Memory B cell (primary cell): ENCODE measurements at regions not wholly inside any gene's neighbourhood (a gene's known extent, or its start where the extent isn't known, plus 50 kb on each side); places are given as distances from the start of the nearest gene placed in this dataset.

Source experiments
- ATAC-seq: fragments of 150-1000 bp; cut with Tn5 transposase; 2 replicates; pipeline ENCODE4 v1.10.0; 2021; ENCODE audit warnings: low read depth, mild to moderate bottlenecking, moderate library complexity
- DNase-seq, 2 donors: peaks; one replicate each; pipeline ENCODE4 v3.0.0; 2022; ENCODE audit warnings: low spot score in 2 of 2
- H3K27ac Mint-ChIP-seq: one replicate; pipeline ENCODE4 v1.8.0; 2022; ENCODE audit warnings: mild to moderate bottlenecking, moderate library complexity, mixed read lengths
- H3K27me3 Mint-ChIP-seq: one replicate; pipeline ENCODE4 v1.8.0; 2022; ENCODE audit warnings: mixed read lengths
- H3K36me3 Mint-ChIP-seq: one replicate; pipeline ENCODE4 v1.8.0; 2022; ENCODE audit warnings: mild to moderate bottlenecking, mixed read lengths
- H3K4me1 Mint-ChIP-seq: one replicate; pipeline ENCODE4 v1.8.0; 2022; ENCODE audit warnings: mixed read lengths
- H3K4me3 Mint-ChIP-seq: one replicate; pipeline ENCODE4 v1.8.0; 2022; ENCODE audit warnings: mild to moderate bottlenecking, moderate library complexity, mixed read lengths
- H3K9me3 Mint-ChIP-seq: one replicate; pipeline ENCODE4 v1.8.0; 2022; ENCODE audit warnings: mixed read lengths

DNA sequence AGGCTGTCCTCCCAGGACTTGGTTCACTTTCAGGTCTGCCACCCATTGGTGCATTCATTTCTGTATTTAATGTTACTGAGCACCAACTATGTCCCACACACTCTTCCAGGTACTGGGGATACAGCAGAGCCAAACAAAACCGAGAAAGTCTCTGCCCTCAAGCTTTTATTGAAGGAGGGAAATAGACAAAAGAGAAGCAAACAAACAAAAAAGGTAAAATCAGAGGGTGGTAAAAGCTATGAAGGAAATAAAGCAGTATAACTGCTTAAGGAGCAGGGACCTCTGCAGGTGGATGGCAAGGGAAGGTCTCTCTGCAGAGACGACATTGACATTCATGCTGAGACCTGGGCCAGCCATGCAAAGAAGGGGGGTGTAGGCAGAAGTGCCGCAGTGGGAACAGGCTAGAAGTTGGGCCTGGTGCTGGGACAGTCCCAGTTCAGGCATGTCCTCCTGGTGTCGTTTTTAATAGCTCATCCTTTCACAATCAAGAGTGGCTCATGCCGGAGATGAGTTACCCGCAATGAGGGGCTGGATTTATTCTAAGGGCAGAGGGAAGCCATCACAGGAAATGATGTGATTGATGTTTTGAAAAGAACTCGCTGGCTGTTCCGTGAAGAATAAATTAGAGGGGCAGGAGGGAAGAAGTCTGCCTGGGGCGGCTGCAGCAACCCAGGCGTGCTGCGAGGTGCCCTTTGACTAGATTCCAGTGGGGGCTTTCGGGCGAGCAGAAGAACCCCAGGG lies 72.8 kb downstream of the IRF2BPL start:
- no peaks in the 10 kb centered on the region for H3K27me3 Mint-ChIP-seq
- peak overlapping the region; percentile 89 for H3K4me3 Mint-ChIP-seq
- peaks cover 33% of the 10 kb centered on the region for H3K4me1 Mint-ChIP-seq
- H3K9me3 Mint-ChIP-seq = no peaks in the 10 kb centered on the region
- ATAC-seq = peak; percentile 46
- peak in 1 of 2 donors; percentile 38 for DNase-seq
- peak overlapping the region; percentile 99 for H3K27ac Mint-ChIP-seq
- H3K36me3 Mint-ChIP-seq = no peaks in the 10 kb centered on the region

DNA sequence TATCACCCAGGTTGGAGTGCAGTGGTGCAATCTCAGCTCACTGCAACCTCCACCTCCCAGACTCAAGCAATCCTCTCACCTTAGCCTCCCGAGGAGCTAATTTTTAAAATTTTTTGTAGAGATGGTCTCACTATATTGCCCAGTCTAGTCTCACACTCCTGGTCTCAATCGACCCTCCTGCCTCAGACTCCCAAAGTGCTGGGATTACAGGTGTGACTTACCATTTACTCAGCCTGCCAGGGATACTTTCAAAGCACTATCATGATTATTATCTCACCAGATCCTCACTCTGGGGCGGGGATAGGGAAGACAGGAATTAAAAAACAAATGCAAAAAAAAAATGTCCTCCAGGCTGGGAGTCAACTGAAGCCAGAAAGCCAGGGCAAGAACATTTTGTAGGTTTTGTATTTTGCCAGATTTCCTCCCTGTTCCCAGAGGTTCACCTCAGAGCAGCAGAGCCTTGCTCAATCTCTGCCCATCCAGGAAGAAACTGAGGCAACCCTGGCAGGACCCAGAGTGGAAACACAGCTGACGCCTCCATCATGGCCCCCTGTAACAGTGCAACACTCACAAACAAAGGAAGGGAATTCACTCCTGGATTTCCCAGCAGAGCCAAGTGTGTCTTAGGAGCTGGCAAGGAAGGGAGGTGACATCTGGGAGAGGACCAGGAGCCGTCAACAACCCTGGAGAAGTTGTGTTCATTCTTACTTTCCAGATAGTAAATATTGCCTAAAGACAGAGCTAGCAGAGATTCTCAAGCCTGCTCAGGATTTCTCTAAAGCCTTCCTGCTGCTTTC lies 73.9 kb downstream of the IRF2BPL start:
- Mint-ChIP-seq H3K27ac (peak overlapping the region; percentile 53), H3K9me3 (no peaks in the 10 kb centered on the region), H3K4me3 (peak overlapping the region; percentile 27), H3K36me3 (no peaks in the 10 kb centered on the region), H3K27me3 (no peaks in the 10 kb centered on the region), H3K4me1 (peaks cover 29% of the 10 kb centered on the region)
- ATAC-seq (no peak), DNase-seq (no peak)

DNA sequence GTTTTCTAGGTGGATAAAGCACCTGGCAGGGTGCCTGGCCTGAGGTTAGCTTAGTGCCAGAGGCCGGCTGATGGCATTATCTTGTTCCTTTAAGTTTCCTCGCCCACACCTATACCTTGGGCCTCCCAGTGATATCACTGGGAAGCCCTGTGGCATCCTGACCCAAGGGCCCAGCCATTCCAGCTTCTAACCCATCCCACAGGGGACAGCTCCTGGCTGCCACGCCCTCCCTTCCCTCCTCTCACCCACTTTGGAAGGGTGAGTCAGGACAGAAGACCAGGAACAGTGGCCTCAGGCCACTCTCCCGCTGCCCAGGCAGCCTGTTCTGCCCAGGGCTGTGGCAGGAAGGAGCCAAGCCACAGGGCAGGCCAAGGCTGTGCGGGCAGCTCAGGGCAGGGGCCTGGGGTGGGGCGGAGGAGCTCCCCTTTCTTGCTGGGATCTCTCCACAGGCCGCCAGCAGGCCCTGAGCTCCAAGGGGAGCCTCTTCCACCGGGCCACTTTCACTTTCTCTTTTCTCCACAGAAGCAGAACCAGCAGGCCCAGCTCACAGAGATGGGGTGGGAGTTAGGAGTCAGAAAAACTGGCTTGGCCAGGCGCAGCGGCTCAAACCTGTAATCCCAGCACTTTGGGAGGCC lies 75.1 kb downstream of the IRF2BPL start:
- no peaks in the 10 kb centered on the region for H3K9me3 Mint-ChIP-seq
- peak overlapping the region; percentile 53 for H3K4me3 Mint-ChIP-seq
- H3K27me3 Mint-ChIP-seq = no peaks in the 10 kb centered on the region
- H3K27ac Mint-ChIP-seq = peak overlapping the region; percentile 89
- ATAC-seq (peak; percentile 40), DNase-seq (peak; percentile 45 to 47)
- no peaks in the 10 kb centered on the region for H3K36me3 Mint-ChIP-seq
- H3K4me1 Mint-ChIP-seq = peaks cover 22% of the 10 kb centered on the region

DNA sequence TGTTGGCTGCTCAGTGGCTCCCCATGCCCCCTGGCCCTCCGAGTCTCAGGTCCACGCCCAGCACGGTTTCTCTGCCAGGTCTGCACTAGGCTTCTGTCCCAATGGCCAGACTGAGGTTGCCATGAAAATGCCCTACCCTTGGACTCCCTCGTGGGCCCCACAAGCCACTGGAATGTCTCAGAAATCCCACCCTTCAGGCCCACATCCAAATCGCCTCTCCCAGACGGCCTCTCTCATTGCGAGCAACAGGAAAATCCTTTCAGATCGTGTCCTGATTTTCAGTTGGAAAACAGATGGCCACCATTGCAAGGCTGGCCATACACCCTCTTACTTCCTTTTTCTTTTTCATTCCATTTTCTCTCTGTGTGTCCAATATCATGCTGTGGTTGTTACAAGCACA lies 77.3 kb downstream of the IRF2BPL start:
- Mint-ChIP-seq H3K27me3 (no peaks in the 10 kb centered on the region), H3K36me3 (no peaks in the 10 kb centered on the region), H3K27ac (no peak overlapping the region), H3K4me3 (no peak overlapping the region), H3K9me3 (no peaks in the 10 kb centered on the region), H3K4me1 (peaks cover 20% of the 10 kb centered on the region)
- ATAC-seq (no peak), DNase-seq (no peak)

DNA sequence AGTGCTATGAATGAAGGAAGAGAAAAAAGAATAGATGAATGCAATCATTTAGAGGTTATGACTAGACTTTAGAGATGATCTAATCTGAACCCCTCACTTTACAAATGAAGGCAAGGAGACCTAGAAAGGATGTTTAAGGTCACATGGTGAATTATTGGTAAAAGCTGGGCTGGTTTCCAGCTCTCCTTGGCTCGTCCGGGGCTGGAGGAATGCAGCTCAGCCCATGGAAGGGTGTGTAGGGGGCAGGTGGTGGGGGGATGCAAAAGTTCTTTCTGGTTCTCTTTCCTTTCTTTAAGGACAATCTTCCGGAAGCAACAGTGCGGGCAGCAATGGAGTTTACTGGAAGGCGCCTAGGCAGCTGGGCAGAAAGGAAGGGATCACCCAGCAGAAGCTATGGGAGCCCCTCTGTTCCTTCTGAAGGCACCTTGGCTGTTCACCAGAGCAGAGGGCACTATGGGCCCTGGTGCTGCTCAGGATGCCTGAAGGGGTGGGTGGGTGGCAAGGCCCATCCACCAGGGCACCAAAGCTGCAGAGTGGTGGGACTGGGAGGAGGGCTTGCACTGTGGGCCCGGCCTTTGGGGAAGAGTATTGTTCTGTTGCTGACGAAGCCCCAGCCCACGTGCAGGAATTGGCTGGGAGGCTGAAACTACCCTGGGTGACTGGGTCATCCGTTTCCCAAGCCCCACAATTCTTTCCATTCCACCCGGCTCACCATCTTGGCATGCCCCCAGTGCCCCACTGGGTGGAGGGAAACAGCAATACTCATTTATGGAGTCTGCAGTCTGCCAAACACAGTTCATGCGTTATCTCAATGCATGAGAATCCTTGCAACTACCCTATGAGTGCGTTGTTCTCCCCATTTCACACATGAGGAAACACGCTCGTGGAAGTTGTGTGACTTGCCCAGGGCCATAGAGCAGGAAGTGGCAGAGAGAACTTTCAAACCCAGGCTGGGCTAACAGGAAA lies 78.2 kb downstream of the IRF2BPL start:
- H3K36me3 Mint-ChIP-seq = no peaks in the 10 kb centered on the region
- peaks cover 13% of the 10 kb centered on the region for H3K4me1 Mint-ChIP-seq
- H3K27ac Mint-ChIP-seq = no peak overlapping the region
- H3K27me3 Mint-ChIP-seq = no peaks in the 10 kb centered on the region
- ATAC-seq (no peak), DNase-seq (no peak)
- H3K4me3 Mint-ChIP-seq = no peak overlapping the region
- no peaks in the 10 kb centered on the region for H3K9me3 Mint-ChIP-seq

DNA sequence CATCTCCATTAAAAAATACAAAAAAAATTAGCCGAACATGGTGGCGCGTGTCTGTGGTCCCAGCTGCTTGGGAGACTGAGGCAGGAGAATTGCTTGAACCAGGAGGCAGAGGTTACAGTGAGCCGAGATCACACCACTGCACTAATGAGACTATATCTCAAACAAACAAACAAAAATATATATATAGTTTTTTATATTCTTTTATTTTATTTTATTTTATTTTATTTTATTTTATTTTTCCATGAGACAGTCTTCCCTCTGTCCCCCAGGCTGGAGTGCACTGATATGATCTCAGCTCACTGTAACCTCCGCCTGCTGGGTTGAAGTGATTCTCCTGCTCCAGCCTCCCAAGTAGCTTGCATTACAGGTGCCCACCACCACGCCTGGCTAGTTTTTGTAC lies 79.5 kb downstream of the IRF2BPL start:
- no peak for ATAC-seq
- Mint-ChIP-seq H3K27ac (no peak overlapping the region), H3K4me1 (peaks cover 13% of the 10 kb centered on the region), H3K36me3 (no peaks in the 10 kb centered on the region), H3K4me3 (no peak overlapping the region), H3K9me3 (no peaks in the 10 kb centered on the region), H3K27me3 (no peaks in the 10 kb centered on the region)
- no peak for DNase-seq

DNA sequence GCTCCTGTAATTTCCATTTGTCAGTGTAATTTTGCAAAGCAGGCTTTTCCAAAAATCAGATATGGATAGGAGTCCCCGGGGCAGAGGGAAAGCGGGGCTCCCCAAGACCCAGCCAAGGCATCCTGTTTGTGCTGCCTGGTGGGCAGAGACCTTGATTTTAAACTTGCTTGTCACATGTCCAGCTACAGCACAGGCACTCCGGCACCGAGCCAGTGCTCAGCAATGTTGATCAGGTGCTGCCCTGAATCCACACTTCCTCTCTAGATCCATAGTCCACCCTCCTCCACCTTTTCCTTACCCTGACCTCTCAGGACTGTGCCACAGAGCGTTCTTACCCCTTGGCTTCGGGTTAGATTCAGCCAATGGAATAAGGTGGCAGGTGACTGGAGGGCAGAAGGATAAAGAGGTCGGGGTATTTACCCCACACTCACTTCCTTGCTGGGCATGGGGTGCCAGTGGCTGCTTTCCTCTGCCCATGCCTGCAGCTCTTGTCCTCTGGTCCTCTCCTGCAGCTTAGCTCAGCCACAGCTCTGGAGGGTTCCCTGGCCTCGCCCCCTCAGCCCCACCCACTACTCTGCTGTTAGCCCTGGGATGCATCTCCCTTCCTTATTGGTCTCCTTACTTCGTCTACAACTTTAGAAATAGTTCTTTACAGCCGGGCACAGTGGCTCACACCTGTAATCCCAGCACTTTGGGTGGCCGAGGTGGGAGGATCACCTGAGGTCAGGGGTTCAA lies 80.1 kb downstream of the IRF2BPL start:
- H3K4me1 Mint-ChIP-seq = peaks cover 13% of the 10 kb centered on the region
- DNase-seq (no peak), ATAC-seq (no peak)
- no peaks in the 10 kb centered on the region for H3K9me3 Mint-ChIP-seq
- no peaks in the 10 kb centered on the region for H3K27me3 Mint-ChIP-seq
- H3K36me3 Mint-ChIP-seq = no peaks in the 10 kb centered on the region
- H3K27ac Mint-ChIP-seq = no peak overlapping the region
- H3K4me3 Mint-ChIP-seq = no peak overlapping the region

DNA sequence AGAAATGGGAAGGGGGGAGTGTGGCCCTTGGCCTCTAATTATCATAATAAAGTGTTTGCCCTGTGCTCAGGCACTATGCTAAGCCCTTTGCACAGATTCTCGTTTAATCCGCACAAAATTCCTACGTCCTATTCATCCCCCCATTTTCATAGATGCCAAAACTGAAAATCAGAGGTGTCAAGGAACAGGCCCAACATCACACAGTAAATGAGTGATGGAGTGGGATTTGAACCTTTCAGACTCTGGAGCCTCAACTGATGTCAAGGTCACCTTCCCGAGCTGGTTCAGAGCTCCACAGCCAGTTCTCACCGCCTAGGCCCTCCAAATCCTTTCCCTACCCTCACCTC lies 80.7 kb downstream of the IRF2BPL start:
- peaks cover 13% of the 10 kb centered on the region for H3K4me1 Mint-ChIP-seq
- H3K4me3 Mint-ChIP-seq = no peak overlapping the region

DNA sequence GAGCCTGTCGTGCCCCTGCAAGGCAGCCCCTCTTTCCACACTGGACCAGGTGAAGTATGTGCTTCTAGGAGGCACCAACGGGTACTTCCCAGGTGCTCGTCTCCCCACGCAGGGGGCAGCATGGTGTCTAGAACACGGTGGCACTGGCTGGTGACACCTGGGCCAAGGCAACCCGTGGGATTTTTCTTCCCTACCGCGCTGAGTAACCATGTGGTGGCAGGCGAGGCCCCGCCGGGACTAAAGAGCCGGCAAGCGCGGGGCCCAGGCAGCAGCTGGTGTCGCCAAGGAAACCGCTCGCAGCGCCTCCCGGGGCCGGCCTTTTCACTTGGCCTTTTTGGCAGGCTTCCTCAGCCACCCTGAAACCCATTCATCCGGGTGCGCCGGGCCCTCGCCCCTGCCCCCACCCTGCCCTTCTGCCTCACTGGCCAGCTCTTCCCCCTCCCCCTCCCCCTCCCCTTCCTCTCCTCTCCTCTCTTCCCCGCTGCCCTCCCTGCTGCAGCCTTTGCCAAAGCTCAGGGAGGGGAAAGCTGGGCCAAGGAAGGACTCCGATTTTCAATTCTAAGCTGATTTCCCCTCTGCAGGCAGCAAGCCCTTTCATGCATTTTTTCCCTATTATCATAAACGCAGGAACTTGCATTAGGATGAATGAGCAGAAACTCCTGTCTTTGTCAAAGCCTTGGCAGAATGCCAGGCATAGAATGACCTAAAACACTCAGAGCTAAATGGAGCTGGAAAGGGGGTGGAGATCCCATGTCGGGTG lies 81.2 kb downstream of the IRF2BPL start:
- Mint-ChIP-seq H3K9me3 (no peaks in the 10 kb centered on the region), H3K4me3 (no peak overlapping the region), H3K36me3 (no peaks in the 10 kb centered on the region), H3K27me3 (no peaks in the 10 kb centered on the region), H3K27ac (peak overlapping the region; percentile 67), H3K4me1 (peaks cover 13% of the 10 kb centered on the region)
- ATAC-seq (peak; percentile 97), DNase-seq (peak; percentile 70 to 74)

More for the DNA sequence above, 80.7 kb downstream of the IRF2BPL start:
- Mint-ChIP-seq H3K27me3 (no peaks in the 10 kb centered on the region), H3K9me3 (no peaks in the 10 kb centered on the region), H3K36me3 (no peaks in the 10 kb centered on the region), H3K27ac (no peak overlapping the region)
- DNase-seq = no peak
- no peak for ATAC-seq

DNA sequence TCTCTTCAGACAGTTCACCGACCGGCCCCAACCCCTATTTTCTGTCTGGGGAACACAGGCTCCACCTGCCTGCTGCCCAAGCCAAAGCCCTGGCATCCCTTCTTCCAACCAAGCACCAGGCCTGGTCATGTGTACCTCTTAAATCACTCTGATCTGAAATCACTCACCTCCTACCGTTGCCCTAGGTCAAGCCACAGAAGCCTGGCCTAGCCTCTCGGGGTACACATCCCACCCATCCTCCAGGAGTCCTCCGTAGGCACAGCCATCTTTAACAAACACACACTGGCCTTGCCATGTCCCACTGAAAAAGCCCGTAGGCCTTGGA lies 81.8 kb downstream of the IRF2BPL start:
- H3K4me3 Mint-ChIP-seq = no peak overlapping the region
- H3K27me3 Mint-ChIP-seq = no peaks in the 10 kb centered on the region
- no peaks in the 10 kb centered on the region for H3K36me3 Mint-ChIP-seq
- DNase-seq (no peak), ATAC-seq (peak; percentile 2)
- H3K9me3 Mint-ChIP-seq = no peaks in the 10 kb centered on the region
- peaks cover 13% of the 10 kb centered on the region for H3K4me1 Mint-ChIP-seq
- H3K27ac Mint-ChIP-seq = peak overlapping the region; percentile 67

DNA sequence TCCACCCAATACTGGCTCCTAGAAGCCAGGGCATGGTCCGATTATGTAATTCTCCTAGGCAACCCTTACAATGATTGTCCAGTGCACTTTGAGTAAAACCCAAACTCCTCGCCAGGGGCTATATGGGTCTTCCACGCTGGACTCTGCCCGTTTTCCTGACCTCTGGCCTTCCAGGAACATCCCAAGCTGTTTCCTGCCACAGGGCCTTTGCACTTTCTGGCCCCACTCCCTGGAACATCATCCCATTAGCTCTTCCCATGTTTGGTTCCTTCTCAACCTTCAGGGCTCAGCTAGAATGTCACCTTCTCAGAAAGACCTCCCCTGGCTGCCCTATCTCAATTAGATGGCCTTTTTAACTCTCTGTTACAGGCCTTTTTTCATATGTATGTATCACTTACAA lies 85.4 kb downstream of the IRF2BPL start:
- Mint-ChIP-seq H3K27me3 (peaks cover 2% of the 10 kb centered on the region), H3K4me3 (no peak overlapping the region), H3K27ac (peak overlapping the region; percentile 75), H3K9me3 (no peaks in the 10 kb centered on the region), H3K4me1 (peaks cover 8% of the 10 kb centered on the region), H3K36me3 (no peaks in the 10 kb centered on the region)
- ATAC-seq = no peak
- no peak for DNase-seq

DNA sequence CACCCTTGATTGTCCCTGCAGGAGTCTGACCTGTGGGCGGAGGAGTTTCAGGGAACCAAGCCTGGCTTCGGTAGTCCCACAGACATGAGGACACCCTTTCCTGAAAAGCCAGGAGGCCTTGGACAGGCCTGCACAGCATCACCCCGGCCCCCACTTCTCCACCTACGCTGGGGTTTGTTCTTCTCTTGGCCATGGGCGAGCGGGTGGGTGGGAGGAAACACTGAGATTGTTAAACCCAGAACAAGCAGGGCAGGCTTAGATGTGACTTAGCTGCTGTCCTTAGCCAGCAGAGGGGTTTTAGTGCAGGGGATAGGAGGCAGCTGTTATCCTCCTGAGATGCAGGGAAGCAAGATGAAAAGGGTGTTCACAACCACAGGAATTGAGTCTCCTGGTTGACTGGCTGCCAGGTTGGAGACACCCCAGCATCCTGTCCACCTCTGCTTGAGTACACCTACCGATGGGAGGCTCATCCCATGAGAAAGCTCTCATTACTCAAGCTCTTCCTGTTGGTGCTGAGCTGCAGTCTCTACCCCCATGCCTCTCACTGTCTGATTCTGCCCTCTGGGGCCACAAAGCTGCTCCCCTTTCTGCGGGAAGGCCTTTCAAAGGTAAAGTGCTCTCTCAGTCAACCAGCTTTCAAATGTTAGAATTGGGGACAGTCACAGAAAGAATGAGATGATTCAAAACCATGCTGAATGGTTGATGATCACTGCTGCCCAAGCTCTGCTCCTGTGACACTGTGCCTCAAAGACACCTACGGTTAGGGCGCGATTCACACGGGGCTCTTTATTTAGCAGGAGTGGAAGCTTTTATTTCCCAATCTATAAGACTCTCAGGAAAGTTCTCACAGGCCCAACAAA lies 86.3 kb downstream of the IRF2BPL start:
- Mint-ChIP-seq H3K9me3 (no peaks in the 10 kb centered on the region), H3K27me3 (peaks cover 2% of the 10 kb centered on the region), H3K36me3 (no peaks in the 10 kb centered on the region), H3K4me1 (peaks cover 4% of the 10 kb centered on the region), H3K4me3 (no peak overlapping the region), H3K27ac (no peak overlapping the region)
- no peak for ATAC-seq
- no peak for DNase-seq
